Effector memory CD4-positive, alpha-beta T cell (primary cell): ENCODE measurements at regions not wholly inside any gene's neighbourhood (a gene's known extent, or its start where the extent isn't known, plus 50 kb on each side); places are given as distances from the start of the nearest gene placed in this dataset.

Source experiments
- DNase-seq, 3 donors: peaks; one replicate each; pipeline ENCODE4 v3.0.0-alpha.2; 2020
- H3K27ac ChIP-seq: 2 replicates; pipeline ENCODE4 v1.7.0; 2013; ENCODE audit warnings: mild to moderate bottlenecking, low read length, moderate library complexity; ENCODE audit not compliant: insufficient read depth, poor library complexity, severe bottlenecking
- H3K27me3 ChIP-seq: replicated peaks from 2 replicates; pipeline ENCODE4 v1.7.0; 2013; ENCODE audit warnings: mild to moderate bottlenecking, low read length; ENCODE audit not compliant: insufficient read depth, control insufficient read depth, poor library complexity, severe bottlenecking
- H3K36me3 ChIP-seq: 2 replicates; pipeline ENCODE4 v1.7.0; 2013; ENCODE audit warnings: mild to moderate bottlenecking, low read length, moderate library complexity; ENCODE audit not compliant: control insufficient read depth, insufficient read depth
- H3K4me1 ChIP-seq: 2 replicates; pipeline ENCODE4 v1.7.0; 2013; ENCODE audit warnings: low read length, mild to moderate bottlenecking; ENCODE audit not compliant: control insufficient read depth, insufficient read depth, poor library complexity, severe bottlenecking
- H3K4me3 ChIP-seq: 2 replicates; pipeline ENCODE4 v1.7.0; 2013; ENCODE audit warnings: low read length, low read depth, mild to moderate bottlenecking; ENCODE audit not compliant: insufficient read depth, poor library complexity, severe bottlenecking
- H3K9me3 ChIP-seq: 2 replicates; pipeline ENCODE4 v1.7.0; 2013; ENCODE audit warnings: mild to moderate bottlenecking, low read length, moderate library complexity; ENCODE audit not compliant: control insufficient read depth

DNA sequence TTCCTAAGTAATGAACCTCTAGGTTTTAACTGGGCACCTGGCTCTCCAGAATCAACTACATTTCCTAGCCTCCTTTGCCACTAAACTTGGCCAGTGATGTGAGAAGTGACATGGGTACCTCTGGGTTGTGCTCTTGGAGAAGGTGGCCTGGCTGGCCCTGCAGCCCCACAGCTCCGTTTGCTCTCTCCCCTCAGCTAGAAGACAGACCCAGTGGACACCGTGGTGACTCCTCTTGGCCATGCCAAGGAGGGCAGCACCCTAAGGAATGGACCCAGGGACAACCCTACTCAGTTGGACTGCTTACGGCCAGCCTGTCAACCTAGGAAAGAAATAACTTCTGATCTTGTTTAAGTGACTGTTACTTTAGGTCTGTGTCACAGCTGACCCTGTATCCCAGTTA, 151.4 kb downstream of the TMEM132E start:
- no peaks in the 10 kb centered on the region for H3K4me1 ChIP-seq
- no peaks in the 10 kb centered on the region for H3K27me3 ChIP-seq
- no peaks in the 10 kb centered on the region for H3K36me3 ChIP-seq
- H3K4me3 ChIP-seq = no peak overlapping the region
- H3K9me3 ChIP-seq = no peaks in the 10 kb centered on the region
- no peak for DNase-seq
- H3K27ac ChIP-seq = no peak overlapping the region

DNA sequence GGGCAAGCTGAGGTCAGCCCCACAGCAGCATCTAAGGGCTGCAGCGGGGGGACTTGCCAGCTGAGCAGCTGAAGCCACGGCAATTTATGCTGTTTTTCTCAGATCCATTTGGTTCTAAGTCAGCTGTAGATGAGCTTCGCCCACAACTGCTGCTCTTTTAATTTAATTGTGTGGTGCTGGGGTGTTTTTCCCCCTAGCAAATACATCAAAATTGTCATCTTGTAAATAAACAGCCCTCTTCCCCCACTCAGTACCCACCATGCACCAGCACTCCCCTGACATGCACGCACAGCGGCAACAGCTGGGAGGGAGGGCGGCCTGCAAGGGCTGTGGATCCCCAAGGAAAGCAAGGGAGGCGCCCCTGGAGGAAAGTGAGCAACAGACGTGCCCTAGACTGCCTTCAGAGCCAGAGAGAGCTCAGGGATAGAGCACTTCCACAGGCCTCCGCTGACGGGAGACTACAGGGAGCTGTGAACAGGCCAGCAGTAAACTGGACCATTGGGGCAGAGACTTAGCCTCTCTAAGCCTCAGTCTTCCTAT, 149.5 kb downstream of the TMEM132E start:
- no peaks in the 10 kb centered on the region for H3K27me3 ChIP-seq
- no peak for DNase-seq
- no peaks in the 10 kb centered on the region for H3K9me3 ChIP-seq

DNA sequence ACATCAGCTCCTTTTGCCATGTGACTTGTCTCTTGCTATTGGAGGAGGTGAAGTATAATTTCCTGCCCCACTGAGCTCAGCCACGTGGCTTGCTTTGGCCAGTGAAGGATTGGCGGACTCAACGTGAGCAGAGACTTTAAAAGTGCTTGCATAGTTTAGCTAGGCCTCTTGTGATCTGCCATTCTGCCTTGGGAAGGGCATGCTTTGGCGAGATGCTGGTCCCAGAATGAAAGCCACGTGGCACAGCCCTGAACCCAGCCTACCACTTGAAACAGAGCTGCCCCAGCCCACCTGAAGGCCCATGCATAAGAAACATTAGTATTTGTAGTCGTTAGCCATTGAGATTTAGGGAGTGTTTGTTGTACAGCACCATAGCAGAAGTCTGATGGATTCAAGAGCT, 148.2 kb downstream of the TMEM132E start:
- H3K27ac ChIP-seq = no peak overlapping the region
- H3K4me1 ChIP-seq = no peaks in the 10 kb centered on the region
- H3K36me3 ChIP-seq = no peaks in the 10 kb centered on the region
- peaks cover 2% of the 10 kb centered on the region for H3K27me3 ChIP-seq
- H3K9me3 ChIP-seq = no peaks in the 10 kb centered on the region
- no peak overlapping the region for H3K4me3 ChIP-seq
- no peak for DNase-seq

More for the DNA sequence above, 149.5 kb downstream of the TMEM132E start:
- no peaks in the 10 kb centered on the region for H3K36me3 ChIP-seq
- H3K4me1 ChIP-seq = no peaks in the 10 kb centered on the region
- H3K27ac ChIP-seq = no peak overlapping the region
- no peak overlapping the region for H3K4me3 ChIP-seq

DNA sequence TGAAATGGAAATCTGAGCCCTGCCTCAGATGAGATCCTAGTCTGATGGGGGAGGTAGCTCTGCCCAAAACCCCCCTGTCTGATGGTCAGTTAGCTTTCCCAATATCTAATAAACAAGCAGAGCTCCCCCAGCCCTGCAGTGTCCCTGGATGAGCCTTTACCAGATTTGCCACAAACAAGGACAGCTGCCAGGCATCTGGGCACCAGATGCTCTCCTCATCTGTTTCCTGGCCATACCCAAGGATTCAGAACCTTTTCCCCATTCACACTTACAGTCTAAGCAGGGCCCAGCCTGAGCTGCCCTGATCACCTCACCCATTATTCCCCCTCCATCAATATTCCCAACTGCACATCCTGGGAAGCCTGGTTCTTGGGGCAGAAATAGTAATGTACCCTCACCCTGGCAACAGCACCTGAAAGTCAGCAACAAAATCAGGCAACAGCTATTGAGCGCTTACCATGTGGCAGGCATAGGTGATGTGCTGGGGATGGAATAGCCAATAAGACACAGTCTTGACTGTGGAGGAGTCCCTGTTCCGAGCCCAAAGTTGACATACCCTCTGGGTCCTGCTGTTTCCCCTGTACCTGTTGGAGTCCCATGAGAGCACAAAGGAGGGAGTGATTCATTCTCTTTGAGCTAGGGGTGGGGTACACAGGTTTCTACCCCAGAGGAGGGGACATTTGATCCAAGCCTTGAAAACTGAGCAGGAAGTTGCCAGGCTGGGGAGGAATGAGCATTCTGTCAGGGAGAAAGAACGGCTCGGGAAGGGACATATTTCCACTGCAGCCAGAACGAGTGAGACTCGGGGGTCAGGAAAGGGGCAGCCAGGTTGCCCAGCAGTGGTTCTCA, 147.4 kb downstream of the TMEM132E start:
- no peaks in the 10 kb centered on the region for H3K36me3 ChIP-seq
- H3K4me1 ChIP-seq = no peaks in the 10 kb centered on the region
- no peak overlapping the region for H3K4me3 ChIP-seq
- peaks cover 2% of the 10 kb centered on the region for H3K27me3 ChIP-seq
- DNase-seq = no peak
- no peaks in the 10 kb centered on the region for H3K9me3 ChIP-seq
- no peak overlapping the region for H3K27ac ChIP-seq

DNA sequence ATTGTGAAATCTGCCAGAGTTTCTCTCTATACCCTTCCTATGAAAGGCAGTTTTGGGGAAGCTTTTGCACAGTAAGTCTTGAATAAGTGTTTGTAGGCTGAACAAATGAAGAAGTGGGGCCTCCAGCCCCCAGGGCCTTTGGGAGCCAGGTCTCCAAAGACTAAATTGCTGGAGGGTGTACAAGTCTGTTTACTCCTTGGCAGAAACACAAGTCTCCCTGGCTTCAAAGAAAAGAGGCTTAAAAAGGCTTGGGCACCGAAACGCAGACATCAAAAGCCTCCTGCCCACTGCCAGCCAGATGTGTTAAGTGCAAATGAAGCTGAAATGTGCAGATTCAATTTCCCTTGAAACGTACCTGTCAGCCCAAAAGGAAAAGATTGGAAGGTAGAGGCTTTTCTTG, 146.3 kb downstream of the TMEM132E start:
- Histone ChIP-seq H3K4me3 (no peak overlapping the region), H3K27ac (no peak overlapping the region), H3K36me3 (no peaks in the 10 kb centered on the region), H3K4me1 (no peaks in the 10 kb centered on the region), H3K27me3 (peaks cover 2% of the 10 kb centered on the region), H3K9me3 (no peaks in the 10 kb centered on the region)
- DNase-seq = no peak

DNA sequence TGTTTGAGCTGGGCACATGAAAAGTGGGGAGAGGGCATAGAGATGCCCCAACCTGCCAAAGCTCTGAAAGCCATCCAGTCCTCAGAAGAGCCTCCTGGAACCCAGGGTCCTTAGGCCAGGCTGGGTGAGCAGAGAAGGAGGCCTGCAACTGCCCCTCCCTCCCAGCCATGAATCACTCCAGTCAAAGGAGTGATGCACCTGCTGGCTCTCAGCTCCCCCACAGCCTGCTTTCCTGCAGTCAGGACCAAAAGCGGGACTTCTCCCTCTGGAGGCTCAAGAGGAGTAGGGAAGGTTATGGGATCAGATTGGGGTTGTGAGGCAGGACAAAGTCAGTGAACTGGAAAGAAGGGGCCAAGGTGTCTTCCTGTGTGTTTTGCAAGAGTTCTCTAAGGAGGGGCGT, 145.6 kb downstream of the TMEM132E start:
- Histone ChIP-seq H3K36me3 (no peaks in the 10 kb centered on the region), H3K4me1 (no peaks in the 10 kb centered on the region), H3K27ac (no peak overlapping the region), H3K9me3 (no peaks in the 10 kb centered on the region), H3K27me3 (peaks cover 2% of the 10 kb centered on the region), H3K4me3 (no peak overlapping the region)
- no peak for DNase-seq

DNA sequence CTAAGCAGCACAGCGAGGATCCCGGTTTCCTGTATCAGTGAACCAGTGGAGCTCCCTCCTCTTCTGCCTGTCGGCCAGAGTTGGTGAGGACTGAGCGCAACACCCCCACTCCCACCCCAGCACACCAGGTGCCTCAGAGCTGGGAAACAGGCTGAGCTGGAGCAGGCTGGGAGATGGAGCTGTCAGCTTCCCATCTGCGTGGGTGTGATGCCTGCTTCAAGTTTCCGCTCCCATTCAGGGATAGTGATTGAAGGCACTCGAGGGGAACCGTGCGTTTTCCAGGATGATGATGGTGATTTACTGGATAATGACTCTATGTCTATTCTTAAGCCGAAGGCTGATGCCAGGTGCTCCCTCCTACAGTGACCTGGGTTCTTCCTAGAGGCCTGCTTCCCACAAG, 144.5 kb downstream of the TMEM132E start:
- no peak overlapping the region for H3K4me3 ChIP-seq

DNA sequence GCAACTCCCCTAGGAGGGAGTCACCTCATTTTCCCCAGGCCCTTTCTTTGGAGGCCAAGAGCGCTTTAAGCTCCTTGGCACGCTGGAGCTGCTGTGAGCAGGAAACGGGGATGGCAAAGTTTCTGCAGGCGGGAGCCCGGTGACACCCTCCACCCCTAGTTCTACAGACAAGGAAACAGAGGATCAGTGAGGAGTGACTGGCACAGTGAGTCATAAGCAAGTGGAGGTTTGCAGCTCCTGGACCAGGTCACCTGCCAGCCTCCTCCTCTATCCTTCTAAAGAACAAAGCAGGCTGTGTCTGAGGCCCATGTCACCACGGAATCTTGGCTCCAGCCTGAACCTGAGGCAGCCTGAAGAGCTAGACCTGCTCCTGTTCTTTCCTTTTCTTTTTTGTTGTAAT, 141.9 kb downstream of the TMEM132E start:
- no peak for DNase-seq
- no peak overlapping the region for H3K27ac ChIP-seq
- H3K27me3 ChIP-seq = peaks cover 2% of the 10 kb centered on the region
- no peaks in the 10 kb centered on the region for H3K36me3 ChIP-seq
- no peak overlapping the region for H3K4me3 ChIP-seq
- no peaks in the 10 kb centered on the region for H3K4me1 ChIP-seq
- no peaks in the 10 kb centered on the region for H3K9me3 ChIP-seq

More for the DNA sequence above, 144.5 kb downstream of the TMEM132E start:
- Histone ChIP-seq H3K27ac (no peak overlapping the region), H3K4me1 (no peaks in the 10 kb centered on the region), H3K9me3 (no peaks in the 10 kb centered on the region), H3K36me3 (no peaks in the 10 kb centered on the region), H3K27me3 (peaks cover 2% of the 10 kb centered on the region)
- no peak for DNase-seq

DNA sequence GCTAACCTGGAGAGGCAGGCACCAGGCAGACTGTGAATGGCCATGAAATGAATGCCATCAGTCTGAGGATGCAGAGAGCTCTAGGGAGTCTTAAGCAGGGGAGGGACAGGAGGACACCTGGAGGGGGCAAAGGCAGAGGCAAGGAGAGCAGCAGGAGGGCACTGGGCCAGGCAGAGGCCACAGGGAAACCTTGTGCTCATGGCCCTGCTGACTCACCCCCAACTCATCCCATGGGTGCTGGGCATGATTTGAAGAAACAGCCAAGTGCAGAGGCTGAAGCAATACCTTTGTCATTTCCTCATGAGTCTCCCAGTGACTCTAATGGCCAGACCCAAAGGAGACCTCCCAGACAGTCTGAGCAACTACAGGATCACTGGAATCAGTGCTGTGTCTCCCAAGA, 141.4 kb downstream of the TMEM132E start:
- Histone ChIP-seq H3K27ac (no peak overlapping the region), H3K27me3 (peaks cover 2% of the 10 kb centered on the region), H3K4me3 (no peak overlapping the region), H3K36me3 (no peaks in the 10 kb centered on the region), H3K9me3 (no peaks in the 10 kb centered on the region), H3K4me1 (no peaks in the 10 kb centered on the region)
- no peak for DNase-seq

DNA sequence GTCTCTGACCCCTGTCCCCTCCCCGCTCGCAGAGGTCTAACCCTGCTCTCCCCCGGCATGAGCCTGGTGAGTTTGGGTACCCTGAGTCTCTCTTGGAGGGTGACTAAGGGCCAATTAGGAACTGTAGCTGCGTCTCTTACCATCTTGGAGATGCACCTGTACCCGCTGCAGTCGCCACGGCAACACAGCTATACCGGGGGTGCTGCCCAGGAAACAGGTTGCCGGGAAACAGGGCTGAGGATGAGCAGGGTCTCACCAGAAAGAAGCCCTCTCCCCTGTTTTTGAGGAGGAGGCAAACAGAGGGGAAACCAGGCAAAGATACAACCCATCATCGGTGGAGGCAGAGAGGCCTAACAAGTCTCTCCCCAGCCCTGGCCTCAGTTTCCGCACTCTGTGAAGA, 140.2 kb downstream of the TMEM132E start:
- Histone ChIP-seq H3K9me3 (no peaks in the 10 kb centered on the region), H3K27ac (no peak overlapping the region), H3K36me3 (no peaks in the 10 kb centered on the region), H3K27me3 (peaks cover 2% of the 10 kb centered on the region), H3K4me3 (no peak overlapping the region), H3K4me1 (no peaks in the 10 kb centered on the region)
- no peak for DNase-seq
